ENCODE measurements at regions not wholly inside any gene's neighbourhood (a gene's known extent, or its start where the extent isn't known, plus 50 kb on each side); places are given as distances from the start of the nearest gene placed in this dataset.

DNA sequence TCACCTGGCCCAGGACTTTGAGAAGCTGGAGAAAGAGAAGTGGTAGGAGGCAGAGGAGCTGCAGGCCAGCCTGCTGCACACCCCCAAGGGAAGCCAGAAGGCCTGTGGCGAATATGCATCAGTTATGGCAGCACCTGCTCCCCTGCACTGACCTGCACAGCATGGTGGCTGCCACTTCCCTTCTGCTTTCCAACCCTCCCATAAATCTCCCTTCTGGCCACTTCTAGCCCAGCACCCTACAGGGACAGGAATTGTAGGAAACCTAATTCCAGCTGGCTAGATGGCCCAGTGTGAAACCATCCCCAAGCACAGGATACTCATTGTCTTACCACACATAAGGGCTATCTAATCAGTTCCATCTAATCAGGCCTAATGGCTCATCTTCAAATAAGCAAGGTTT lies 136.3 kb downstream of the TBX3 start:
- H3K27ac ChIP-seq (ENCODE audit: insufficient read depth, low read length): no peak overlapping the region
- no peaks in the 10 kb centered on the region for H3K79me2 ChIP-seq (ENCODE audit: control insufficient read depth, insufficient read depth, low read length)
- H2AFZ ChIP-seq (ENCODE audit: low read length): no peak overlapping the region
- no peaks in the 10 kb centered on the region for H4K20me1 ChIP-seq (ENCODE audit: control insufficient read depth, extremely low read depth, insufficient read depth, low read length)
- no peak overlapping the region for H3K4me2 ChIP-seq (ENCODE audit: extremely low read depth, insufficient read depth, low read length)
- H3K9ac ChIP-seq (ENCODE audit: insufficient read depth, low read length): no peak overlapping the region
- H3K27me3 ChIP-seq (ENCODE audit: control insufficient read depth, insufficient read depth, low read length): no peaks in the 10 kb centered on the region
- no peaks in the 10 kb centered on the region for H3K36me3 ChIP-seq (ENCODE audit: control insufficient read depth, insufficient read depth, low read length)
- H3K9me3 ChIP-seq (ENCODE audit: control insufficient read depth, insufficient read depth, low read depth, low read length): no peaks in the 10 kb centered on the region
- H3K4me3 ChIP-seq (replicated peaks in 1 of 4; ENCODE audit: control extremely low read depth in 1 of 4, insufficient read depth in 1 of 4, low read depth in 3 of 4, low read length in 4 of 4): no peak overlapping the region
- TF ChIP-seq, protein P1, sequence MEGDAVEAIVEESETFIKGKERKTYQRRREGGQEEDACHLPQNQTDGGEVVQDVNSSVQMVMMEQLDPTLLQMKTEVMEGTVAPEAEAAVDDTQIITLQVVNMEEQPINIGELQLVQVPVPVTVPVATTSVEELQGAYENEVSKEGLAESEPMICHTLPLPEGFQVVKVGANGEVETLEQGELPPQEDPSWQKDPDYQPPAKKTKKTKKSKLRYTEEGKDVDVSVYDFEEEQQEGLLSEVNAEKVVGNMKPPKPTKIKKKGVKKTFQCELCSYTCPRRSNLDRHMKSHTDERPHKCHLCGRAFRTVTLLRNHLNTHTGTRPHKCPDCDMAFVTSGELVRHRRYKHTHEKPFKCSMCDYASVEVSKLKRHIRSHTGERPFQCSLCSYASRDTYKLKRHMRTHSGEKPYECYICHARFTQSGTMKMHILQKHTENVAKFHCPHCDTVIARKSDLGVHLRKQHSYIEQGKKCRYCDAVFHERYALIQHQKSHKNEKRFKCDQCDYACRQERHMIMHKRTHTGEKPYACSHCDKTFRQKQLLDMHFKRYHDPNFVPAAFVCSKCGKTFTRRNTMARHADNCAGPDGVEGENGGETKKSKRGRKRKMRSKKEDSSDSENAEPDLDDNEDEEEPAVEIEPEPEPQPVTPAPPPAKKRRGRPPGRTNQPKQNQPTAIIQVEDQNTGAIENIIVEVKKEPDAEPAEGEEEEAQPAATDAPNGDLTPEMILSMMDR (conservative IDR thresholded peaks at IDR 0.05 in 1 of 2, IDR thresholded peaks at IDR 0.05 in 1 of 2; ENCODE audit: low read depth in 1 of 2, low read length in 2 of 2): no peak
- TF ChIP-seq EZH2 (IDR thresholded peaks at IDR 0.05; ENCODE audit: low read length, missing control alignments): no peak
- no peak for DNase-seq (ENCODE audit: low read depth in 2 of 2)
- H3K4me1 ChIP-seq (ENCODE audit: control insufficient read depth, extremely low read depth, insufficient read depth, low read length): no peaks in the 10 kb centered on the region

DNA sequence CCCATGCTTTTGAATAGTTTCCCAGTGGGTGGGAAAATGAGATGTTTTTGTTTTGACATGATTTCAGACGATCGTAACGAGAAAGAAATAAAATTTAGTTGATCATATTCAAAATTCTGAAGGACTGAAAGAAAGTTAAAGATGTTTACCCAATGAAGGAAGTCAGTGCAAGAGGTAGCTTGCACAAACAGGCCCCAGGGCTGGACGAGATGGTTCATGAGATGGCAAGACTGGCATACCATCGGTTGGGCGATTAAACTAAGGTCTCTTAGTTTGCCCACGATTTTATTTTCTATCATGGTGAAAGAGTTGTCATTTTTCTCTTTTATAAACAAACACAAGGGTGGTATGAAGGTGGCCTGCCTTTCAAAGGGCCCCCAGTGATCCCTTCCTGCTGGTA lies 124.5 kb upstream of the TBX5 start:
- H3K27me3 ChIP-seq (ENCODE audit: control insufficient read depth, insufficient read depth, low read length): no peaks in the 10 kb centered on the region
- no peaks in the 10 kb centered on the region for H4K20me1 ChIP-seq (ENCODE audit: control insufficient read depth, extremely low read depth, insufficient read depth, low read length)
- no peaks in the 10 kb centered on the region for H3K4me1 ChIP-seq (ENCODE audit: control insufficient read depth, extremely low read depth, insufficient read depth, low read length)
- no peak for DNase-seq (ENCODE audit: low read depth in 2 of 2)
- no peak overlapping the region for H3K27ac ChIP-seq (ENCODE audit: insufficient read depth, low read length)
- H2AFZ ChIP-seq (ENCODE audit: low read length): no peak overlapping the region
- no peaks in the 10 kb centered on the region for H3K9me3 ChIP-seq (ENCODE audit: control insufficient read depth, insufficient read depth, low read depth, low read length)
- H3K4me2 ChIP-seq (ENCODE audit: extremely low read depth, insufficient read depth, low read length): no peak overlapping the region
- no peak overlapping the region for H3K9ac ChIP-seq (ENCODE audit: insufficient read depth, low read length)
- no peaks in the 10 kb centered on the region for H3K79me2 ChIP-seq (ENCODE audit: control insufficient read depth, insufficient read depth, low read length)
- no peak overlapping the region for H3K4me3 ChIP-seq (replicated peaks in 1 of 4; ENCODE audit: control extremely low read depth in 1 of 4, insufficient read depth in 1 of 4, low read depth in 3 of 4, low read length in 4 of 4)
- TF ChIP-seq, protein P1 (conservative IDR thresholded peaks at IDR 0.05 in 1 of 2, IDR thresholded peaks at IDR 0.05 in 1 of 2; ENCODE audit: low read depth in 1 of 2, low read length in 2 of 2): no peak
- no peak for TF ChIP-seq EZH2 (IDR thresholded peaks at IDR 0.05; ENCODE audit: low read length, missing control alignments)
- no peaks in the 10 kb centered on the region for H3K36me3 ChIP-seq (ENCODE audit: control insufficient read depth, insufficient read depth, low read length)

DNA sequence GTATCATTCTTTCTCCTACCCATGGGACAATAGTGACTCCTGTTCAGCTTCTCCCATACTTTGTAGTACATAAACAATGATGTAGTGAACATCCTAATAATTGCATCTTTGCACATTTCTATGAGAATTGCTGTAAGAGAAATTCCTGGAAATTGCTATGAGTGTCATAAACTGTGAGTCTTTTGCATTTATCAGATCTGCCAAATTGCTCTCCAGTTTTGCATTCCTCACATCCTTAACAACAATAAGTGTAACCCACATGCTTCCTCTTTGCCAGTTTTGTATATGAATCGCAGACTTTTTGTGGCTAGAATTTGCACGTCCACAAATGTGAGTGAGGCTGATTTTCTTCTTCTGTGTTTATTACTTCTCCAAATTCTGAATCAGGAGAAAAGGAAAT lies 124.0 kb upstream of the TBX5 start:
- Histone ChIP-seq H3K27me3 (ENCODE audit: control insufficient read depth, insufficient read depth, low read length) (no peaks in the 10 kb centered on the region), H3K36me3 (ENCODE audit: control insufficient read depth, insufficient read depth, low read length) (no peaks in the 10 kb centered on the region), H3K9ac (ENCODE audit: insufficient read depth, low read length) (no peak overlapping the region), H3K79me2 (ENCODE audit: control insufficient read depth, insufficient read depth, low read length) (no peaks in the 10 kb centered on the region), H3K27ac (ENCODE audit: insufficient read depth, low read length) (no peak overlapping the region), H2AFZ (ENCODE audit: low read length) (no peak overlapping the region), H4K20me1 (ENCODE audit: control insufficient read depth, extremely low read depth, insufficient read depth, low read length) (no peaks in the 10 kb centered on the region), H3K4me3 (replicated peaks in 1 of 4; ENCODE audit: control extremely low read depth in 1 of 4, insufficient read depth in 1 of 4, low read depth in 3 of 4, low read length in 4 of 4) (no peak overlapping the region), H3K9me3 (ENCODE audit: control insufficient read depth, insufficient read depth, low read depth, low read length) (no peaks in the 10 kb centered on the region), H3K4me1 (ENCODE audit: control insufficient read depth, extremely low read depth, insufficient read depth, low read length) (no peaks in the 10 kb centered on the region), H3K4me2 (ENCODE audit: extremely low read depth, insufficient read depth, low read length) (no peak overlapping the region)
- DNase-seq (ENCODE audit: low read depth in 2 of 2): no peak
- TF ChIP-seq, protein P1 (conservative IDR thresholded peaks at IDR 0.05 in 1 of 2, IDR thresholded peaks at IDR 0.05 in 1 of 2; ENCODE audit: low read depth in 1 of 2, low read length in 2 of 2): no peak
- no peak for TF ChIP-seq EZH2 (IDR thresholded peaks at IDR 0.05; ENCODE audit: low read length, missing control alignments)

Data from fibroblast of lung (primary cell).